Amniotic stem cell (primary cell): ENCODE measurements at regions not wholly inside any gene's neighbourhood (a gene's known extent, or its start where the extent isn't known, plus 50 kb on each side); places are given as distances from the start of the nearest gene placed in this dataset.
"Not testable (repeated sequence)": the region's sequence is repeated elsewhere in the genome, so short reads cannot be mapped to it uniquely, and the experiment has no call there.

ENCODE experiments used
- DNase-seq: peaks from one replicate; lab custom pipeline; 2025; lab: John Stamatoyannopoulos, UW

DNA sequence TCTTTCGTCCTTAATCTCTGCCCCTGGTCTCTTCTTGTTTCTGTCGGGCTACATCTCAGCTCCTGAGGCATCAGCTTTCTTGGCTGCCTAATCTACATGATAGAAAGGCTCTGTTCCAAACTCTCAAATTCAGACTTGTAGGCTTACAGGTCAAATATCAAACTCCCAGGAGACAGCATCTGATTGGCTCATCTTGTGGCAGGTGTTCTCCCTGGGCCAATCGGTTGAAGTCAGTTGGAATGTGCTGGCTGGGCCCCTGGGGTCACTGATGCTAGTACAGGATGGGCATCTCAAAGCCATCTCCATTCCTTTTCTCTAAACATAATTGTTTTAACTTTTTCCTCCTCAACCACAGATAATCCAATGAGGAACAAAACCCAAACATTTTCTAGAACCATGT, 198.7 kb downstream of the CNTN3 start:
- no peak for DNase-seq

DNA sequence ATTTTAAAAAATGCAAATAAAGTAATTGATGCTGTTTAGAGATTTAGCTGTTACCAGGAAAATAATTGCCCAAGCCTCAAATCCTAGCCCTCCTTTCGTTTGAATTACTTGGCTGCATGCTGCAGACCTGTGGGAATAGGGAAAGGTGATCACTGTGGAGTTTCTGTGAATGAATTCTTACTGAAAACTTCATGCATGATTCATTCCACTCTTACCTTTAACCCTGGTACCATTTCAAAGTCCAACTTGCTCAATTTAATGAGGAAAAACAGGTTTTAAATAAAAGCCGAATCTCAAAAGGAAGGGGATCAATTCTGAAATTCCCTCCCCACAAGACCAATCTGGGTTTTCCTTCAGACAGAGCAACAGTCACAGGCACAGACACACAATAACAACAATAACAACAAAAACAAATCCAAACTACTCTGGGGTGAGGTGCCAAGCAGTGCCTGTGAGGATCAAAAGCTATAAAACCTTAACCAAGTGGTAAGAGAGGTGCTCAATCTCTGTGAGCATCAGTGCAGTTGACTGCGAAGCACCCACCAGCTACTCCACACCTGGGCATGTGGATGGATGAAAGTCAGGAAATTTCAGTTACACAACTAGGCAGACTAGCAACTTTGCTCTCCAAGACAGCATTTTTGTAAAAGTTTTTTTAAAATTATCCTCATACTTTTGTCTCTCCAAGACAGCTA, 200.8 kb downstream of the CNTN3 start:
- DNase-seq = no peak

DNA sequence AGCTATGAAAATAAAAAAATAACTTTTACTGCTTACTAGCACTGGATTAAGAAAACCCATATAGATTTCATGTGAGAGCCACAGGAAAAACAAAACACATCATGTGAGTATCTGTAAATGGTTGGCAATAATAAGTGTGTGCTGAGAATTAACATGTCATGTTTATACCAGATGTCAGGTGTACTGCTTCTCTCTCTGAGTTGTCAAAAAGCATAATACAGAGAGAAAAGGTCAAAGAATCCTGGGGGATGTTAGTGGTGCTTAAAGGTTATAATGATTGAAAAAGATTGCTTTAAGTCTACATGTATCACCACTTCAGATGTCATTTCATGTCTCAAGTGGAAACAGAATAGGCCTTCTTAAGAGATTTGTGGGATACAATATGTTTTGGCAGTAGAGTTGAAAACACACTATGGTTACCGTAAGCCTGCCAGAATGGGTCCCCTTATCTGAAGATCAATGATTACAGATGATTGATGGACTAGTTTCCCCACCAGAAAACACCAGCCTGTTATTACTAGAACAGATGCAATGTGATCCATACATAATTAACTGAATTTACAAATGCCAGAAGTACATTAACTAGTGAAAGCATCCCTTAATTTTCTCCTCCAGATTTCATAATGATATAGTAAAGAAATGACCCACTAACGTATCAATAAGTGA, 204.1 kb downstream of the CNTN3 start:
- DNase-seq = no peak

DNA sequence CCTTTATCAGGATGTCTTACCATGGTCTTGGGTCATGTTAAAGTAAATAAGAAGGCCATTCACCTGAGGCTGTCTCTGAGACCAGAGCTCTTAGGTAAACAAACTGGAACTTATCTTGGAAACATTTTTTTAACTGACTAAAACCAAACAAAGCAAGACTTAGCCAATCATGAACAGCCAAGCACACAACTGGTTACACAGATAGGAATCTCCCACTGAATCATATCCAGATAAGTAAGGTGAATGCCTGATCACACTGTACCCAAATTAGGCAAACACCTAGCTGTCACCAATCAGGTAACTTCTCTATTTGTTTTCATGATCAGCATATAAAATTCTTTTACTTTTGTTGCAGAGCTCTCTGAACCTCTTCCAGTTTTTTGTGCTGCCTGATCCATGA, 205.4 kb downstream of the CNTN3 start:
- no peak for DNase-seq

DNA sequence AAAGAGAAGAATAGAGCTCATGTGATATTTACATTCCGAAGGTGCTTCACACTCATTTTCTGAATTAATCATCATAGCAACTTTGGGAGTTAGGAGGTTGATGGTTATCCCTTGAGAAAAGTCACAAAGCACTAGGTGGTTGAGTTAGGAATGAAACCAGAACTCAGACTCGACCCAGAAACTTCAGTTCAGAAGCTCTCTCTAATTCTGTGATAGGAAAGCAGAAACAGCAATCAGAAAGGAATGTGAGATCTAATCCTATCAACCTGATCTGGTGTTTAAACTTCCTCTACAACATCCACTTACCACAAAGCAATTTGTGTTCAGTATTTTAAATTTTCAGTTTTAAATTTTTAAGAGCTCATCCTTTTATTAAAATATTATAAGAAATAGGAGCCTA, 211.2 kb downstream of the CNTN3 start:
- DNase-seq = no peak

DNA sequence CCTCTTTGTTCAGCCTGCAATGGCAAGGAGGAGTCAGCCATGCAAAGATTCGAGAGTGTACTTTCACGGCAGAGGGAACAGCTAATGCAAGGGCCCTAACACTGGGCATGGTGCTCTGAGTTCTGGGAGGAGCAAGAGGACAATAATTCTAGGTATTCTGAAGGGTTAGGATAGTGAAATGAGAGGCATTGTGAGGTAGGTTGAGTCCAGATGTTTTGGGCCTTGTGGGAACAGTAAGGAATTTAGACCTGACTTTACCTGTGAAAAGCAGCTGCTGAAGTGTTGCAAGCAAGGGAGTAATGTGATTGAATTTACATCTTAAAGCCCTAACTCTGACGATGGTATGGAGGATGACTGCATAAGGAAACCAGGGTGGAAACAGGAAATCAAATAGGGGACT, 211.6 kb downstream of the CNTN3 start:
- DNase-seq = no peak

DNA sequence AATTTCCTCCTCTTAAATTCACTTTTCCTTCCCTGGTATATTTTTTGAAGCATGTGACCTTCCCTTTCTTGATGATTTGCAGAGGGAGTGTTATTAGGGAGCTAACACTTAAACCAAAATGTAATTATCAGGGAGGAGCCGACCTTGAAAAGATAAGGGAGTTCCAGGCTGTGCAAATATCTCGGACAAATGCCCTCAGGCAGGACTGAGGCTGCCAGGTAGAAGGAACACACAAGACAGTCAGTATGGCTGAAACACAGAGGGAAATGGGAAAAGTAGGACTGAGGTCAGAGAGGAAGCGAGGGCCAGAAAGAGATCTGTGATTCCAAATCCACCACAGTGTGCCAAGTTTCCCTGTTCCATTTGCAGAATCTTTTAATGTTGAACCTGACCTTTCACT, 221.0 kb downstream of the CNTN3 start:
- no peak for DNase-seq

DNA sequence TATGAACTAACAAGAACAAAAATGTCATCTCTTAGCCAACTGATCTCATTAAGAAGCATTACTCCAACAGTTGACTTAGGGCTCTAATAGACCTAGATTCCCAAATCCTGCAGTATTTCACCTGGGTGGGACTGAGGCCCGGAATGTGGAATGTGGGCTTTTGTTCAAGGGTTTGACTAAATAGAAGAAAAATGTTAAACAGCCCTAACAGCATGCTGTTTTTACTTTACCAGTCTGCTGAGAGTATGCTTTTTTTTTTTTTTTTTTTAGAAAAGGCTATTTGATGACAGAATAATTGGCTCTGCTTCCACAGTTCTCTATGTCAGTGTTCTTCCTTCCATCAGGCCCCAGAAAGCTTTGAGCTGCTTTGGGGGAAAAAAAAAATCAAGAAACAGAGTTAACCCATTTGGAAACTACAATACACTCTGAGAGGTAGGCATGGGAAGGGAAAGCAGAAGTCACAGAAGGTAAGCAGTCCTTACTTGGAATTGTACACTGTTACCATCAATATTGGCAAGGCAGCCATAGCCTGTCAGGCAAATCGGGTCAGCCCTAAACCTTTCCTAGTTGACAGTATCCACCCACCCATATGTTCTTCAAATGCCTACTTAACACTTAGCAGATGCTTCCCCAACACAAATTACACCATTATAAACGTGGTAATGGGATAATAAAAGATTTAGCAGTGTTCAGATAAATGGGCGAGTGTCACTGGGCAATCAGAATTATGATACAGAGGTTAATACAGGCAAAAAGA, 224.2 kb downstream of the CNTN3 start:
- DNase-seq = no peak

DNA sequence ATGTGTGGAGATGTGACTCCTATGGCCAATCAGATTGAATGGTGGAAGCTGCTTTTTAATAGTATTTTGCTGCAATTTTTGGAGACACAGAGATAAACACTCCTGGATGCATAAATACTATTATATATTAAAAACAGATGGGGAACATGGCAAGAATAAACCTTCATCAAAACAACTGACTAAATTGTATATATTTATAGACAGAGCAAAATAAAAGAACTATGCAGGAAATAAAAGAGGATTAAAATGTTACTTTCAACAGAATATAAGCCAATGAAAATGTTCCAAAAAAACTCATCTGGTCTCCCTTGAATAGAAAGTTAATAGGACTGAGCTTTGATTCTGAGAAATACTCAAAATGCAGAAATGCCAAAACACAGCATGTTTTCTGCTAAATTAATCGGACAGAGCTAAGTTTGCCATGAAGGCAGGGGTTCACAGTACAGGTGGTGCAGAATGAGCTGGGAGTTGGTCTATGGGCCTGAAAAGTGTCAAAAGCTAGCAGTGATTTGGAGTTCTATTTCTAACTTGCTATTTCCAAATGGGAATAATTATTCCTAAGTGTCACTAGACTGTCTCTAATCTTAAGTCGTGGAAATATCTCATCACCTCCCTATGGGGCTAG, 227.2 kb downstream of the CNTN3 start:
- DNase-seq = no peak

DNA sequence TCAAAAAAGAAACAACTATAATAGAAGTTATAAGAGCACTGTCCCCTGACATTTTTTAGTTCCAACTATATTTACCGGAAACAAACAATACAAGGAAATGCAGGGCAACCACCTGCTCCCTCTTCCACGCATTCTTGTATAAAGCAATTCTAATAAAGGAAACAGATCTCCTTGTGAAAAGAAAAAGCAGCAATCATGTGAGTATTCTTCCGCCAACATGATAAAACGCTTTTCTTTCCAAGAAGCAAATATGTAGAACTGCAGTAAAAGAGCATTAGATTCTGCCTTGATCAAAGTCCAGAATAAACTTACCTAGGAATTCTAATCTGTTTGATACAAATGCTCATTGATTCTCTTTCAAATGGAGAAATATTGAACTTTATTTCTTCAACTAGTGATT, 230.3 kb downstream of the CNTN3 start:
- no peak for DNase-seq

DNA sequence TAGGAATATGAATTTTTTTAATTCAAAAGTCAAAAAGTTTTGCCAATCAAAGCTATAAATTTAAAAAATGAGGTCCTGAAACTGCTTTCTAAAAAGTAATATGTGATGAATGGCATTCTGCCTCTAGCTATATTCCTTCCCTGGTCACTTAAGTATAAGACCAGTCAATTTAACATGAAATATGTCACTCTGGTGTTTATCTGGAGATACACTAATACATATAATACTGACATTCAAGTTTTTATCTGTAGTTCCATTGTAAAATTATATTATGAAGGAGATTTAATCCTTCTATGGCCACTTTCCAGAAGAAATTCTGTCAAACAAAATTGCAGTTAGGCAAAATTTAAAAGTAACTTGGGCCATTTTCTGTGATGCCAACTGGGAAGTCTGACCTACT, 236.8 kb downstream of the CNTN3 start:
- DNase-seq = no peak

DNA sequence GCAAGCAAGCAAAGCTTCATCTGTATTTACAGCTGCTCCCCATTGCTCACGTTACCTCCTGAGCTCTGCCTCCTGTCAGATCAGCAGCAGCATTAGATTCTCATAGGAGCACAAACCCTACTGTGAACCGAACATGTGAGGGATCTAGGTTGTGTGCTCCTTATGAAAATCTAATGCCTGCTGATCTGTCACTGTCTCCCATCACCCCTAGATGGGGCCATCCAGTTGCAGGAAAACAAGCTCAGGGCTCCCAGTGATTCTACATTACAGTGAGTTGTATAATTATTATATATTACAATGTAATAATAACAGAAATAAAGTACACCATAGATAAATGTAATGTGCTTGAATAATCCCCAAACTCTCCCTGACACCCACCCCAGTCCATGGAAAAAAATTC, 238.1 kb downstream of the CNTN3 start:
- DNase-seq = not testable (repeated sequence)

DNA sequence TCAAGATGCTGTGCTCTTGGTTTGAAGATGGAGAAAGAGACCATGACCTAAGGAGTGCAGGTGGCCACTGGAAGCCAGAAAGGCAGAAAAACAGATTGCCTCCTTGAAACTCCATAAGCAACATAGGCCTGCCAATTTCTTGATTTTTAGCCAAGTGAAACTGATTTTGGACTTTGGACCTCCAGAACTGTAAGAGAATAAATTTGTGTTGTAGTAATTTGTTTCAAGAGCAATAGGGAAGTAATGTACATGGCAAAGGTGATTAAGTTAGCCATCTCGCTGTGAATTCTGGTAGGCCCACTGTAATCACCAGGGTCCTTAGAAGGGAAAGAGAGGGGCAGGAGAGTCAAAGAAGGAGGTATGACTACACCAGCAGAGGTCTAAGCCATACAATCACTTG, 238.8 kb downstream of the CNTN3 start:
- DNase-seq = no peak

DNA sequence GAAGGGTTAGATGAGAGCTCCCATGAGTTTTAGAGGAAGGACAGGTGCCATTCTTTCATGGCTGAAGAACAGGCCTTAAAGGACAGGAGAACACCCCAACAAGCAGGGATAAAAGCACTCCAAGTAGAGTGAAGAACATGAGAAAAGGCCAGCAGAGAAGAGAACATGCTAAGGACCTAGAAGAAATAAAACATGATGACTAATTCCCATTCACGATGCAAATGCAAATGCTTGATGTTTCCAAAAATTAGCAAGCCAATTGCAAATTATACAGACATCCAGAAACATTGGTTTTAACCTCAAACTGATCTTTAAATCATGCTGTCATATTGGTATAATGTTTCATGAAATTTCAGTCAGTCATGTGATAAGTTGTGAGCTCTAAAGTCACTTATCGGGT, 241.7 kb downstream of the CNTN3 start:
- DNase-seq = no peak

DNA sequence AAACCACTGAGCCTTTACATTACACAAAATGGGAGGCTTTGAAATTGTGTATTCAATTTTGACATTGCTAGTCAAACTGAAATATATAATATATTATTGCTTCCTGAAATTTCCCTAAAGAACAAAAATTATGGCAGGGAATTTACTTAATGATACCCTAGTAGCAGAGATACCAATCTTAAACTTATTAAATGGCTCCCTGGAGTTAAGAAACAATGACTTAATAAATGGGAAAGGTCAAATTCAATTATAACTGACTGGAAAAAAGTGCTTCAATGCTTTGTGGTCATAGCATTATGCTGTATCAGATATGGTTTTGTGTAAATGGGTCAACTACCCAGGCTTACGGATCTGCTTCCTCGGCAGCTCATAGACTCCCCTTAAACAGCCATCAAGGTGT, 244.1 kb downstream of the CNTN3 start:
- no peak for DNase-seq

DNA sequence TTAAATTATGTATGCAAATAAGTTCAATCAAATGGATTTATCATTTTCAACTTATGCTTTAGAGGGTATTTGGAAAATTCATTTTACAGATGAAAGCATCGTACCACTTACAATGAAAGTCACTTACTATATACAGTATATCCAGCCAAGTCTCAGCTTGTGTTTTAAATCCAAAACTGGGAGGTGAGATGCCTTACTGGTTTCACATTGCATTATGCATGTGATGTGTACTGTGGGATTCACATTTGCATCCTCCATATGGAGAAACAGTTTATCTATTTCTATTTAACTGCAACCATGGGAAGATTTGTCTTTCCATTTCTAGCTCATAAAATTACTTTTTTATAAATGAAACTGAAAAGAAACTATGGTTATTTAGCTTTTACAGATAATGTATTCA, 248.1 kb downstream of the CNTN3 start:
- no peak for DNase-seq

DNA sequence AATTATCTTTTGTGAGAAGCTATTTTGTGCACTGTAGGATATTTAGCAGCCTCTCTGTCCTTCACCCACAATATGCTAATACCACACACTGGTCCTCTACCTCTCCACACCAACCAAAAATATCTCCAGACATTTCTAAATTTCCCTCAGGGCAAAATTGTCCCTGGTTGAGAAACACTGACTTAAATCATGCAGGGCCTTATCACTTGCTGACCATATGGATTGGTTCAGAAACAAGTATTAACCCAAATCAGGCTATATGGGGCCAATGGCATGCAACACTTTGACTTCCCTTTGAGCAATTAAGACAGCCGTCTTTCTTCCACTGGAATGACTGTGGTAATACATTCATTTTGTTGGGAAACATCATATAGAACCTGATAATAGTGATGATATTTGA, 251.1 kb downstream of the CNTN3 start:
- no peak for DNase-seq

DNA sequence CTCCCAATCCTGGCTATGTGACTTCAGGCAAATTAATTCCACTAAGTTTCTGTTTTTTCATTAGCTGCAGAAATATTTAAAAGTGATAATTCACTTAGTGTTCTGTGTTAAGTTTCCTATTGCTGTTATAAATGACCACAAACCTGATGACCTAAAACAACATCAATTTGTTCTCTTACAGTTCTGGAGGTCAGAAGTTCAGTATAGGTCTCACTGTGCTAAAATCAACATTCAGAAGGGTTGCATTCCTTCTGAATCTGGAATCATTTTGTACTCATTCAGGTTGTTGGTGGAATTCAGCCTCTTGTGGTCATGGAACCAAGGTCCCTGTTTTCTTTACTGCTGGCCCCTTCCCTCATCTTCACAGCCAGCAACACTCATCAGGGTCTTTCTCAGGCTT, 254.1 kb downstream of the CNTN3 start:
- DNase-seq = no peak

DNA sequence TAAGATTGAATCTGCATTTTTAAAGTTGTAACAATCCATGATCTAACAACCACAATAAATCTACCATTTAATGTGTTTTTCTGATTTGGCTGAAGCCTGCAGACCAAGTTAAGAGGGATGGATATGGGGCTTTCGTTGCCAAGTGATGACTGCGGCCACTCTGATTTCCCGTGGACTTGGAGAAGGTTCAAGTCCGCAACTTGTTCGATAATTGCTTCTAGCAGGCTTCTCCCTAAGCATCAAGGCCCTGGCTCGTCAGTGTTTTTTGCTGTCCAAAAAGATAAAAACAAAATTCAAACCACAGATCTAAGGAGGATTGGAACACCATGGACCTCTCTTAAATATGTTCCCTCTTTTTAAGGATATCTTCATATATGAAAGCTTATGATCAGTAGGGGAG, 256.6 kb downstream of the CNTN3 start:
- DNase-seq = no peak

DNA sequence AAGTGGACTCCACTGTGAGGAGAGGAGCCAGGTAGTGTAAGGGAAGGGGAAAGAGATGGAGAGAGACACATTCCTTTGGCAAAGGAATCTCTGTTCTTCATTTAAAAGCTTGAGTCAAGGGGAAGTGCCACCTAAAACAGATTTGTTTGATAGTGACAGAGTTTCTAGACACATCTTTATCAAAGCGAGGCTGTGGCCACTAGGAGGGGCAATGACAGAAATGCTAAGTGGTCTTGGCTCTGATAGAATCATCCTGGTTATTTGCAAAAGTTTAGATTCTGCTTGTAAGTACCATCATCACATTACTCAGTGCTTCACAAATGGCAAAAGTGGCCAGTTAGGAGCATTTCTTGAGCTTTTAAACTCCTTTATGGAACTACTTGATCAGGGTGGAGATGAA, 261.4 kb downstream of the CNTN3 start:
- no peak for DNase-seq

DNA sequence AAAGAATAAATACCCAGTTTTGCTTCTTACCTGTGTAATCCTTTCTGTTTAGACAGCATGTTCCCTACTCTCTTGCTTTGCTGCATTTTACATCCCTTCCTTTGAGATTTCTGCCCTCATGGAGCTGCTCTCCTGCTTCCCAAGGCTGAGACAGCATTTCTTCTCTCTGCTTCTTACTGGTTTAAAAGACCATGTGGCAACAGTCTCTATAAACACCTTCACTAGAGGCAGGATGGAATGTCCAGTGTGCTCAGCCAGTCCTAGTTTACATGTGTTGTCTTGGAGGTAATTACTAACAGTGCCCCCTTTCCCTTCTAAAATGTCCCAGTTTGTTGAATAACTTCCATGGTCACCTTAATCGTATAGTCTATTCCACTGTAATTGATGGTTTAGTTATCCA, 262.3 kb downstream of the CNTN3 start:
- no peak for DNase-seq

DNA sequence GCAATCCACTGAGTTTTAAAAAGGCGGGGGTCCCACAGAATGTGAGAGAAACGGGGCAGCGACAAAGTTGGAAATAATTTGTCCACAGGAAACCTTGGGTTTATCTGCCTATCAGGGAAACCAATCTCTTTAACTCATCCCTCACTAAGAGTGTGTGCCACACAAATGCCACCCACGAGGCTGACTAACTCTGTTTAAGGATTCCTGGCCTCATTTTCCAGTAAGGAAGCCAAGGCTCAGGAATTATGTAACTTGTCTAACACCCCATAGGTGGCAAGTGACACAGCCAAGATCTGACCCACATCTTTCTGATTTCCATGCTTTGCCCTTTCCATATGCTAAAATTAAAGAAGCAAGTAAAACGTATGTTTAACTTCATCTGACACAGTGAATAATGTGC, 263.2 kb downstream of the CNTN3 start:
- no peak for DNase-seq

DNA sequence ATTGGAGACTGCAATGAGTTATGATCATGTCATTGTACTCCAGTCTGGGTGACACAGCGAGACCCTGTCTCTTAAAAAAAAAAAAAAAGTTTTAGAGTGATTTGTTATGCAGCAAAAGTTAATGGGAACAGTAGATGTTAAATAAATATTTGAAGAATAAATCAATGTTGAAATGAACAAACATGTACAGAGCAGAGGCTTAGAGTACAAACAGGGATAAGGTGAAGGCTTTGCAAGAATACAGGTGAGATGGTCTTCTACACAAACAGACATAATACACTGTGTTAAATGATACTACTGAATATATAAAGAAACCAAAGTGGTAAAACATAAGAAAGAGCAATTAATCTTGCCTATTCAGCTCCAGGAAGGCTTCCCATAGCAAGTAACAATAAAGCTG, 265.4 kb downstream of the CNTN3 start:
- no peak for DNase-seq
